HG03571 (cell line): ENCODE measurements at regions not wholly inside any gene's neighbourhood (a gene's known extent, or its start where the extent isn't known, plus 50 kb on each side); places are given as distances from the start of the nearest gene placed in this dataset.

Experiments used
- ATAC-seq: cut with Tn5 transposase; IDR thresholded peaks from one replicate; pipeline ENCODE4 v1.9.1; 2021; ENCODE audit not compliant: unreplicated experiment

GRCh38 chr15:96019114-96019513 lies 311.4 kb upstream of the NR2F2 start:
- ATAC-seq = no peak

DNA sequence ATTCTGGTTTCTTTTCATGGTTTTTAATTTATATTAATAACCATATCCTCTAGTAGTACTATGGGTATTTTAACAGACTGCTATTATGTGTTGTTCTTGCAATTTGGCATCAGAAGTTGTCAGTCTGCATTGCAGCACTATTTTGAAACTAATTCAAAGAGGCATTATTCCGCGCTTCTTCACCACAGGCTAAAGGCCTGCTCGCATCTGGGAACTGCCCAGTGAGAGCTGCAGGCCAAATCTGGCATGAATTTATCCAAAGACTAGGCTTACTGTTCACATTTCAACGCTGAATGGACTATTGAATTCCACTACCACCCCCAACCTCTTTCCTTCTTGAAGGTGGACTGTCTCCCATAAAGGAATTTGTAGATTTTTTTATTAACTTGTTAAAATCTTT lies 310.4 kb upstream of the NR2F2 start:
- no peak for ATAC-seq

GRCh38 chr15:96020797-96021196 lies 309.7 kb upstream of the NR2F2 start:
- ATAC-seq = no peak

- ATAC-seq = no peak
Measured at GRCh38 chr15:96023081-96023480, 307.4 kb upstream of the NR2F2 start.

- no peak for ATAC-seq
Measured at GRCh38 chr15:96027501-96027900, 303.0 kb upstream of the NR2F2 start.

DNA sequence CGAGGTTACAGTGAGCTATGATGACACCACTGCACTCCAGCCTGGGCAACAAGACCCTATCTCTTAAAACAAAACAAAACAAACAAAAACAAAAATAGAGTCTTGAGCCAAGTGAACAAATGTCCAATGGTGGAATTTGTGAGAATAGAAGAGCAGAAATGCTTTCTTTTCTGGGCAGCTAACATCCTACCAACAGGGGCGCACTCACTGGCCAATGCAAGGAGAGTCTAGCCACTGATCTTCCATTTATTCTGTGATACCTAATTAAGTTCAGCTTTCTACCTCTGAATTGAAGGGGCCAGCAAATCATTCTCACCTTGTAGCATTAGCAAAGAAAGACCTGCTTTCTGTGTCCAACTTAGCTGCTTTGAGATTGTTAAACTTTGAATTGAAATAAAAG lies 301.9 kb upstream of the NR2F2 start:
- no peak for ATAC-seq

- ATAC-seq = no peak
Measured at GRCh38 chr15:96029172-96029571, 301.3 kb upstream of the NR2F2 start.

DNA sequence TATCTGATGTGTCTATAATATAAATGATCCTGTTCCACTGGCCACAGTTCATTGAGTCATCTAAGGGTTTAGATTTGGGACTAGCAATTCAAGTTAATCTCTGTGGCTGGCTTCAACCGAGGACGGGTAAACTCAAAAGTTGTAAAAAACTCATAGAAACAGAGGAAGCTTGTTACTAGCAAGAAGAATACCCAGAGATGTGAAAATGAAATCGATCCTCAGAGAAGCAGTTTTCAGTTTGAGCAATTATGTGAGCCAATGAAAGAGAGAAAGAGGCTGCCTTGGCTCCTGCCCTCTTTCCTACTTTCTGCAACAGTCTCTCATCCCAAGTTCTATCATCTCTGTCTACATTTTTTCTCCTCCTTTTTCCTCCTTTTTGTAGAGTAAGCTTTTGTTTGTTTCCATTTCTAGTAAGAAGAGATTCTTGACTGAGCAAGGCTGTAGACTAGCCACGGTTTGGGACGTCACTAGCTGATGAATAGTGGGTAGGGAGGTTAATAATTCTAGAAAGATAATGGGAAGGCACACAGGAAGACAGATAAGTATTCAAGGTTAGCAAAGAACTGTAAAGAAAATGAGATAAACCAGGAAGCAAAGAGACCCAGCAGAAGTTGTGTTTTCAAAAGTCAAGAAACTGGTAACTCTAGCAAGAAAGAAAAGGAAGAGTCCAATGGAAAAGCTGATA lies 298.9 kb upstream of the NR2F2 start:
- no peak for ATAC-seq

GRCh38 chr15:96035091-96035490 lies 295.4 kb upstream of the NR2F2 start:
- no peak for ATAC-seq

DNA sequence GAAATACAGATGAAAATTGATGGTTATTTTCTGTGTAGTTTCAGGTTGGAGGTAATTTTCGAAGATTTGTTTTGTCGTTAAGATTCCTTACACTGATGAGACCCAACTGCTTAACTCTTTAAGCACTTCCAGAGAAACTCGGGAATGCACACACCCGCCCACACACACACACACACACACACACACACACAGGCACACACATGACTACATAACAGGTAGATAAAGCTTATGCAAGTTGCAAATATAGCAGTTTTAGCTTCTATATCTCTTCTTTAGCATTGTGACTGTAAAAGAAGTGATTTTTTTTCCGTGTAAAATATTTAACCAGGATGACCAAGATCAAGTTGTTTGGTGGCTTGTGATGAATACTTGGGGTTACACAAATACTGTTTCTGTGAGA lies 294.9 kb upstream of the NR2F2 start:
- no peak for ATAC-seq

GRCh38 chr15:96037584-96037983 lies 292.9 kb upstream of the NR2F2 start:
- peak; percentile 57 for ATAC-seq

DNA sequence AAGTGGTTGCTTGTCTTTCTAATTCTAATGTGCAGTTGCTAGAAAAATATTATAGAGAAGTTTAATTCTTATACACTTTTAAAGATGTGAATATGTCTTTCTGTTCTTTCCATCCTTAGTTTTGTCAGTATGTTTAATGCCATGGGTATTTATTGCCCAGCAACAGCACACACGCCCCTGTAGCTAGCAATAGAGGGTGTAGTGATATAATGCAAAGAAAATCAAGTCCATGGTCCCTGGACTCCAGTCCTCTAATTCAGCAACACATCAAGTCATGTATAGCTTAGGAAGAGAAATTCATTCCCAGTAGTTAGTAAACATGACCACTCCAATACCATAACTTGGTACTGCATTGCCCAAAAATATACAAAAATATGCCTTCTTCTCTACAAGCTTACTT lies 292.4 kb upstream of the NR2F2 start:
- no peak for ATAC-seq

DNA sequence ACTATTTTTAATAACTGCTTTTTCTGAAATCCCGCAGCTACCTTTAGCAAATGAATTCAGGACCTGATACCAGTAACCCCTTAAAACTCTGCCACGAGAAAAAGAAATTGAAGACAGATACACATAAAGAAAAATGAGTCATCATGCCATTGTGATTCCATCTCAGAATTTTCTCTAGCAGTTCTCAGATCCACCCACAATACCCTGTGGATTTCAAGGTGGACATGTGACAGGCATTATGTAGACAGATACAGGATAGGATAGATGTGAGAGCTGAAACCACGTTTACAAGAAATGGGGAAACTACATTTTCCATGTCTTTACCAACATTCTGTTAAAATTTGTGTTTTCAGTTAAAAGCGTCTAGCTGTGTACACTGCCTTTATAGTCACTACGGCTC lies 291.9 kb upstream of the NR2F2 start:
- peak; percentile 32 for ATAC-seq

GRCh38 chr15:96041982-96042733 lies 288.3 kb upstream of the NR2F2 start:
- ATAC-seq = no peak

DNA sequence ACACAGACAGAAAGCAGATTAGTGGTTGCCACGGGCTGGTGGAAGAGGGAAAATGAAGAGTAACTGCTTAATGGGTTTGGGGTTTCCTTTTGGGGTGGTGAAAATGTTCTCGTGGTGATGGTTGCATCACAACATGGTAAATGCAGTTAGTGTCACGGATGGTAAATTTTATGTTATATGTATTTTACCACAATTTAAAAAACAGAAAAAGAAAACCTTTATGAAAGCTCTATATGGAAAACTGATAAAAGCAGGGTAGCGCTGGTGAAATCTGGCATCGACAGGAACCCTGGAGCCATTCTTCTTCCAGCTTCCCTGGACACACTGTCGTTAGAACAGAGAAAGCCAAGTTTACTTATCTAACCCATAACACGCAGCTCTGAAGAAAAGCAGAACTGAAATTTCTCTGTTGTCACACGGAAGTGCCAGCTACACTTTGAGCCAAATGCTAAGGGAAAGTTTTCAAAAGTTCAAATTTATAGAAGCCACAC lies 287.7 kb upstream of the NR2F2 start:
- ATAC-seq = peak; percentile 66

- ATAC-seq = no peak
Measured at GRCh38 chr15:96043591-96044171, 286.8 kb upstream of the NR2F2 start.

DNA sequence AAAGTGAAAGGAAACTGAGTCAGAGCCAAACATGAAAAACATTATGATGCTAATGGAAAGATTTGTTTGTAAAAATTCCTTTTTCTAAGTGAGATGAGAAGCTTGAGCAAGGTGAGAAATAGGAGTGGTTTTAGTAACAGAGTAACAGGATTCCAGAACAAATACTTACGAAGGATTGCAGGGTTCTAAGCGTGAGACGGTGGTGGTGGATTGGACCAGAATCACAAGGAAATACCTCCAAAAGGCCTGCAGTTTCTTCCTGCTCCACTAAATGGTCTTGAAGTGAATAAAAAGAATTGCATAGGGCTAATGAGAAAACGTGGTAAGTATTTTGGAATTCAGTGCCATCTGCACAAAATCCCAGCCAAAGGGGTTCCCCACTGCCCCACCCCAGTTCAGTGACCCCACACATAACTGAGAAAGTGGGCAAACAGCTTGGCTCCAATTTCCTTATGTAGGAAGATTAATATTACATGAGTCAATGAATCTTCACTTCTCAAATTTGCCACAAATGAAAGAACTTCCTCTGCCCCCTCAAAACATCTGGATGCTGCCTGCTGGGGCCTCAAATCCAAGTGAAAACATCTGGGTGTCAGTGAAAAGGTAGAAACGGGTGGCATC lies 283.8 kb upstream of the NR2F2 start:
- no peak for ATAC-seq

GRCh38 chr15:96047255-96047931 lies 283.1 kb upstream of the NR2F2 start:
- ATAC-seq = no peak

- no peak for ATAC-seq
Measured at GRCh38 chr15:96049323-96049722, 281.2 kb upstream of the NR2F2 start.

DNA sequence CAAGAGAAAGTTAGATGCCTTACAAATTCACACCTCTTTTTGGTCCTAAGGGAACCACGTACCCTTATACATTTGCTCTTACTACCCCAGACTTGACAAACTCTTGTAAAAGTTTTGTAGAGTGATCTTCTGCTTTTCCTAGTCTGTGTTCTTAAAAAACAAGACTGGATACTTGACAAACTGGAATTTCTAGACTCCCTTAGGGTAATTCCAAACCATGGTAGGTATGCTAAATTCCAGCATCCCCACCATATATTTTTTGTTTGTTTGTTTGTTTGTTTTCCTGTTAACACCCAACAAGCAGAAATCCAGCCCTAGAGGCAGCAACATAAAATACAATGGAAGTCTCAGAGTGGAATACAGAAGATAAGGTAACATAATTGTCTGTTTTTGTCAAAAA lies 280.7 kb upstream of the NR2F2 start:
- no peak for ATAC-seq

GRCh38 chr15:96051598-96051997 lies 278.9 kb upstream of the NR2F2 start:
- no peak for ATAC-seq
